Upper lobe of right lung (tissue), 1 donor: ENCODE measurements at regions not wholly inside any gene's neighbourhood (a gene's known extent, or its start where the extent isn't known, plus 50 kb on each side); places are given as distances from the start of the nearest gene placed in this dataset.

Experiments used
- ATAC-seq: fragments of 200-7000 bp; cut with Tn5 transposase; one replicate; pipeline ENCODE4 v1.9.1; 2020; ENCODE audit warnings: mild to moderate bottlenecking, moderate library complexity
- DNase-seq: peaks from one replicate; pipeline ENCODE4 v3.0.0-alpha.2; 2020
- H3K27ac ChIP-seq: fragments of 200-600 bp; one replicate; pipeline ENCODE4 v1.8.0; 2022
- H3K27me3 ChIP-seq: fragments of 200-600 bp; one replicate; pipeline ENCODE4 v1.8.0; 2022; ENCODE audit warnings: mild to moderate bottlenecking
- H3K36me3 ChIP-seq: fragments of 200-600 bp; one replicate; pipeline ENCODE4 v1.8.0; 2022
- H3K4me1 ChIP-seq: fragments of 200-600 bp; one replicate; pipeline ENCODE4 v1.8.0; 2022
- H3K4me3 ChIP-seq: fragments of 200-600 bp; one replicate; pipeline ENCODE4 v1.8.0; 2022; ENCODE audit warnings: mild to moderate bottlenecking
- H3K9me3 ChIP-seq: fragments of 200-600 bp; one replicate; pipeline ENCODE4 v1.8.0; 2022
- CTCF ChIP-seq: fragments of 200-600 bp; IDR thresholded peaks from one replicate; pipeline ENCODE4 v1.8.0; 2022; ENCODE audit warnings: antibody characterized with exemption
- intact Hi-C: fragments of 100-400 bp; cut with DNase I; formaldehyde crosslinking; loops from one replicate; pipeline ENCODE4 v1.11.0; 2022
- donor health status: DM: no; HTN: yes; CAD: no; lungs with severe emphysema.

GRCh38 chr2:239748811-239749210 lies 276.3 kb downstream of the NDUFA10 start:
- no peak for TF ChIP-seq CTCF
- intact Hi-C loops: no loop called here
- Histone ChIP-seq H3K4me1 (peaks cover 11% of the 10 kb centered on the region), H3K9me3 (no peaks in the 10 kb centered on the region), H3K27ac (no peak overlapping the region), H3K36me3 (no peaks in the 10 kb centered on the region), H3K27me3 (no peaks in the 10 kb centered on the region), H3K4me3 (no peak overlapping the region)
- no peak for DNase-seq
- no peak for ATAC-seq

- Histone ChIP-seq H3K4me3 (no peak overlapping the region), H3K27ac (no peak overlapping the region), H3K27me3 (no peaks in the 10 kb centered on the region), H3K4me1 (peaks cover 11% of the 10 kb centered on the region), H3K36me3 (no peaks in the 10 kb centered on the region), H3K9me3 (no peaks in the 10 kb centered on the region)
- no peak for TF ChIP-seq CTCF
- DNase-seq (no peak), ATAC-seq (no peak)
- intact Hi-C loops: no loop called here
These were observed 277.4 kb downstream of the NDUFA10 start for GRCh38 chr2:239747771-239748170.

- Histone ChIP-seq H3K27ac (no peak overlapping the region), H3K27me3 (no peaks in the 10 kb centered on the region), H3K4me1 (peaks cover 11% of the 10 kb centered on the region), H3K4me3 (no peak overlapping the region), H3K36me3 (no peaks in the 10 kb centered on the region), H3K9me3 (no peaks in the 10 kb centered on the region)
- no peak for TF ChIP-seq CTCF
- intact Hi-C loops: no loop called here
- DNase-seq (no peak), ATAC-seq (peak; percentile 6)
These were observed 277.9 kb downstream of the NDUFA10 start for GRCh38 chr2:239747274-239747673.

- no peak for ATAC-seq
- intact Hi-C loops: no loop called here
These were observed 278.4 kb downstream of the NDUFA10 start for GRCh38 chr2:239746559-239747246.

GRCh38 chr2:239745386-239746227 lies 279.5 kb downstream of the NDUFA10 start:
- no peak for ATAC-seq
- Histone ChIP-seq H3K4me3 (no peak overlapping the region), H3K27ac (no peak overlapping the region), H3K36me3 (no peaks in the 10 kb centered on the region), H3K4me1 (no peaks in the 10 kb centered on the region), H3K9me3 (no peaks in the 10 kb centered on the region), H3K27me3 (no peaks in the 10 kb centered on the region)
- intact Hi-C loops: no loop called here
- no peak for TF ChIP-seq CTCF
- DNase-seq: no peak

More at GRCh38 chr2:239746559-239747246, 278.4 kb downstream of the NDUFA10 start:
- Histone ChIP-seq H3K27ac (no peak overlapping the region), H3K4me1 (peaks cover 6% of the 10 kb centered on the region), H3K36me3 (no peaks in the 10 kb centered on the region), H3K9me3 (no peaks in the 10 kb centered on the region), H3K27me3 (no peaks in the 10 kb centered on the region), H3K4me3 (no peak overlapping the region)
- DNase-seq: no peak
- TF ChIP-seq CTCF: no peak
